Endodermal cell (in vitro differentiated cells): ENCODE measurements at regions not wholly inside any gene's neighbourhood (a gene's known extent, or its start where the extent isn't known, plus 50 kb on each side); places are given as distances from the start of the nearest gene placed in this dataset.

ENCODE experiments used
- DNase-seq: peaks from one replicate; pipeline ENCODE4 v3.0.0-alpha.2; 2017
- H3K27ac ChIP-seq: 2 replicates; pipeline ENCODE4 v1.5.1; 2013; ENCODE audit warnings: mild to moderate bottlenecking, low read depth, low read length, moderate library complexity
- H3K27me3 ChIP-seq: 2 replicates; pipeline ENCODE4 v1.6.1; 2013; ENCODE audit warnings: mild to moderate bottlenecking, low read length, moderate library complexity; ENCODE audit not compliant: insufficient read depth, control insufficient read depth, poor library complexity, severe bottlenecking
- H3K36me3 ChIP-seq: 2 replicates; pipeline ENCODE4 v1.7.0; 2013; ENCODE audit warnings: mild to moderate bottlenecking, low read length, moderate library complexity; ENCODE audit not compliant: control insufficient read depth, insufficient read depth
- H3K4me1 ChIP-seq: one replicate; pipeline ENCODE4 v1.7.0; 2013; ENCODE audit warnings: low read length; ENCODE audit not compliant: control insufficient read depth, insufficient read depth
- H3K4me3 ChIP-seq: 2 replicates; pipeline ENCODE4 v1.5.1; 2013; ENCODE audit warnings: mild to moderate bottlenecking, low read length, moderate library complexity
- H3K9ac ChIP-seq: 2 replicates; pipeline ENCODE4 v1.6.1; 2013; ENCODE audit warnings: mild to moderate bottlenecking, low read length, moderate library complexity; ENCODE audit not compliant: poor library complexity, severe bottlenecking; ENCODE audit errors: extremely low read depth
- H3K9me3 ChIP-seq: 2 replicates; pipeline ENCODE4 v1.6.1; 2013; ENCODE audit warnings: mild to moderate bottlenecking, low read length, moderate library complexity; ENCODE audit not compliant: control insufficient read depth
- H3K27ac Mint-ChIP-seq: 2 replicates; pipeline ENCODE4 v1.8.0; 2020; ENCODE audit warnings: mixed read lengths
- H3K27me3 Mint-ChIP-seq: 2 replicates; pipeline ENCODE4 v1.8.0; 2021; ENCODE audit warnings: mild to moderate bottlenecking, mixed read lengths; ENCODE audit not compliant: insufficient read depth
- H3K36me3 Mint-ChIP-seq: 2 replicates; pipeline ENCODE4 v1.8.0; 2020; ENCODE audit warnings: low read depth, mixed read lengths
- H3K4me1 Mint-ChIP-seq: 2 replicates; pipeline ENCODE4 v1.8.0; 2020; ENCODE audit warnings: mixed read lengths
- H3K4me3 Mint-ChIP-seq: 2 replicates; pipeline ENCODE4 v1.8.0; 2020; ENCODE audit warnings: mild to moderate bottlenecking, moderate library complexity, mixed read lengths
- H3K9me3 Mint-ChIP-seq: 2 replicates; pipeline ENCODE4 v1.8.0; 2020; ENCODE audit warnings: mild to moderate bottlenecking, mixed read lengths
- WGBS, 2 experiments: methylation state at CpG; one replicate each; pipeline versions ENCODE4 v1.1.5 to v1.1.7; 2013; ENCODE audit warnings: missing lambda C conversion rate in 2 of 2, mixed read lengths in 1 of 2; ENCODE audit not compliant: insufficient coverage in 1 of 2, insufficient read length in 1 of 2; 5-methylcytosine and 5-hydroxymethylcytosine counted together
- TF ChIP-seq, protein P1 (sequence below): fragments of 200-600 bp; sonication (generic); conservative IDR thresholded peaks from 2 replicates; pipeline ENCODE4 v1.5.0; 2021; ENCODE audit warnings: antibody characterized with exemption, mild to moderate bottlenecking

DNA sequence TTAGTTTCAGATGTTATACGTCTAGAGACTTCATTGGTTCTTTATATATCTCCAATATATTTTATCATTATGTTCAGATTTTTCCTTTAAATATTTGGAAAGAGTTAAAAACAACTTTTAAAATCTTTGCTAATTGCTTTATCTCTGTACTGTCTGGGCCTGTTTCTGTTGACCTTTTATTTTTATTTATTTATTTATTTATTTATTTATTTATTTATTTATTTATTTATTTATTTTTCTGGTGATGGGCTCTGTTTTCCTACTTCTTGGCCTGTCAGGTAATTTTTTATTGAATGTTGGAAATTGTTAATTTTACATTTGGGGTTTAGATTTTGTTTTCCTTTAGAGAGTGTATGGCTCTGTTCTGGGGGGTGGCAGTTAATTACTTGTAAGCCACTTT lies 279.7 kb upstream of the KAZN start:
- whole genome bisulfite sequencing, 2 experiments, result no CpG with 5 or more reads among the region's 1 CpG
- no peaks in the 10 kb centered on the region for H3K4me1 ChIP-seq
- Mint-ChIP-seq H3K4me1 (peaks cover 8% of the 10 kb centered on the region), H3K4me3 (no peak overlapping the region), H3K36me3 (no peaks in the 10 kb centered on the region), H3K27me3 (peaks cover 3% of the 10 kb centered on the region), H3K9me3 (no peaks in the 10 kb centered on the region), H3K27ac (no peak overlapping the region)
- no peak overlapping the region for H3K9ac ChIP-seq
- no peaks in the 10 kb centered on the region for H3K36me3 ChIP-seq
- no peaks in the 10 kb centered on the region for H3K27me3 ChIP-seq
- H3K27ac ChIP-seq, result no peak overlapping the region
- no peak for DNase-seq
- H3K9me3 ChIP-seq, result no peaks in the 10 kb centered on the region
- H3K4me3 ChIP-seq, result no peak overlapping the region
- TF ChIP-seq, protein P1, sequence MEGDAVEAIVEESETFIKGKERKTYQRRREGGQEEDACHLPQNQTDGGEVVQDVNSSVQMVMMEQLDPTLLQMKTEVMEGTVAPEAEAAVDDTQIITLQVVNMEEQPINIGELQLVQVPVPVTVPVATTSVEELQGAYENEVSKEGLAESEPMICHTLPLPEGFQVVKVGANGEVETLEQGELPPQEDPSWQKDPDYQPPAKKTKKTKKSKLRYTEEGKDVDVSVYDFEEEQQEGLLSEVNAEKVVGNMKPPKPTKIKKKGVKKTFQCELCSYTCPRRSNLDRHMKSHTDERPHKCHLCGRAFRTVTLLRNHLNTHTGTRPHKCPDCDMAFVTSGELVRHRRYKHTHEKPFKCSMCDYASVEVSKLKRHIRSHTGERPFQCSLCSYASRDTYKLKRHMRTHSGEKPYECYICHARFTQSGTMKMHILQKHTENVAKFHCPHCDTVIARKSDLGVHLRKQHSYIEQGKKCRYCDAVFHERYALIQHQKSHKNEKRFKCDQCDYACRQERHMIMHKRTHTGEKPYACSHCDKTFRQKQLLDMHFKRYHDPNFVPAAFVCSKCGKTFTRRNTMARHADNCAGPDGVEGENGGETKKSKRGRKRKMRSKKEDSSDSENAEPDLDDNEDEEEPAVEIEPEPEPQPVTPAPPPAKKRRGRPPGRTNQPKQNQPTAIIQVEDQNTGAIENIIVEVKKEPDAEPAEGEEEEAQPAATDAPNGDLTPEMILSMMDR, result no peak

- Mint-ChIP-seq H3K9me3 (no peaks in the 10 kb centered on the region), H3K36me3 (no peaks in the 10 kb centered on the region), H3K27me3 (peaks cover 4% of the 10 kb centered on the region), H3K4me1 (peaks cover 8% of the 10 kb centered on the region), H3K27ac (no peak overlapping the region), H3K4me3 (no peak overlapping the region)
- Histone ChIP-seq H3K36me3 (no peaks in the 10 kb centered on the region), H3K9me3 (no peaks in the 10 kb centered on the region), H3K4me1 (no peaks in the 10 kb centered on the region), H3K9ac (no peak overlapping the region), H3K27ac (no peak overlapping the region), H3K27me3 (no peaks in the 10 kb centered on the region), H3K4me3 (no peak overlapping the region)
- DNase-seq, result no peak
- TF ChIP-seq, protein P1, result no peak
- 73 to 81% methylated on average over 2 of the region's 2 CpGs for WGBS, 2 experiments
Observed at GRCh38 chr1:14320518-14320917, 278.0 kb upstream of the KAZN start.

- Histone ChIP-seq H3K4me1 (no peaks in the 10 kb centered on the region), H3K27ac (no peak overlapping the region), H3K9ac (no peak overlapping the region), H3K36me3 (no peaks in the 10 kb centered on the region), H3K4me3 (no peak overlapping the region), H3K9me3 (no peaks in the 10 kb centered on the region), H3K27me3 (no peaks in the 10 kb centered on the region)
- WGBS, 2 experiments, result 84 to 92% methylated on average over 7 to 8 of the region's 8 CpGs
- peaks cover 7% of the 10 kb centered on the region for H3K27me3 Mint-ChIP-seq
- H3K4me3 Mint-ChIP-seq, result no peak overlapping the region
- DNase-seq, result no peak
- TF ChIP-seq, protein P1, result no peak
- no peaks in the 10 kb centered on the region for H3K36me3 Mint-ChIP-seq
- peaks cover 8% of the 10 kb centered on the region for H3K4me1 Mint-ChIP-seq
- H3K9me3 Mint-ChIP-seq, result no peaks in the 10 kb centered on the region
- no peak overlapping the region for H3K27ac Mint-ChIP-seq
Observed at GRCh38 chr1:14320986-14321385, 277.5 kb upstream of the KAZN start.
